CD4-positive, CD25-positive, alpha-beta regulatory T cell (primary cell): ENCODE measurements at regions not wholly inside any gene's neighbourhood (a gene's known extent, or its start where the extent isn't known, plus 50 kb on each side); places are given as distances from the start of the nearest gene placed in this dataset.
"Not testable (repeated sequence)": the region's sequence is repeated elsewhere in the genome, so short reads cannot be mapped to it uniquely, and the experiment has no call there.

Experiments used
- ATAC-seq, 2 donors: fragments of 150-1000 bp; cut with Tn5 transposase; one replicate each; pipeline ENCODE4 v1.10.0; 2021; ENCODE audit warnings: low read depth in 2 of 2, moderate number of reproducible peaks in 2 of 2, moderate library complexity in 1 of 2
- DNase-seq, 3 donors: peaks; one replicate each; pipeline versions ENCODE4 v3.0.0 to v3.0.0-alpha.2; 2012 to 2022; ENCODE audit warnings: mixed read lengths in 1 of 3
- H3K27ac ChIP-seq: one replicate; pipeline ENCODE4 v1.7.0; 2013; ENCODE audit warnings: mild to moderate bottlenecking, low read length; ENCODE audit not compliant: insufficient read depth, poor library complexity, severe bottlenecking
- H3K27me3 ChIP-seq: one replicate; pipeline ENCODE4 v1.7.0; 2013; ENCODE audit warnings: low read length; ENCODE audit not compliant: control insufficient read depth, insufficient read depth
- H3K36me3 ChIP-seq: one replicate; pipeline ENCODE4 v1.7.0; 2013; ENCODE audit warnings: mild to moderate bottlenecking, low read length, moderate library complexity; ENCODE audit not compliant: control insufficient read depth, insufficient read depth
- H3K4me1 ChIP-seq: 2 replicates; pipeline ENCODE4 v1.7.0; 2013; ENCODE audit warnings: mild to moderate bottlenecking, low read length; ENCODE audit not compliant: insufficient read depth, control insufficient read depth, poor library complexity, severe bottlenecking
- H3K4me3 ChIP-seq: one replicate; pipeline ENCODE4 v1.7.0; 2013; ENCODE audit warnings: low read depth, mild to moderate bottlenecking, low read length, moderate library complexity
- H3K9me3 ChIP-seq, 2 experiments: 1 replicate in 1 of 2; 2 replicates in 1 of 2; pipeline ENCODE4 v1.7.0; 2013; ENCODE audit warnings: low read length in 2 of 2, mild to moderate bottlenecking in 1 of 2, moderate library complexity in 1 of 2; ENCODE audit not compliant: control insufficient read depth in 2 of 2
- H3K27ac Mint-ChIP-seq, 3 donors: one replicate each; pipeline ENCODE4 v1.8.0; 2020 to 2022; ENCODE audit warnings: mild to moderate bottlenecking in 3 of 3, mixed read lengths in 3 of 3, moderate library complexity in 2 of 3
- H3K27me3 Mint-ChIP-seq: one replicate; pipeline ENCODE4 v1.8.0; 2022; ENCODE audit warnings: mild to moderate bottlenecking, mixed read lengths
- H3K36me3 Mint-ChIP-seq: one replicate; pipeline ENCODE4 v1.8.0; 2020; ENCODE audit warnings: mixed read lengths
- H3K4me1 Mint-ChIP-seq, 4 donors: one replicate each; pipeline ENCODE4 v1.8.0; 2020 to 2022; ENCODE audit warnings: mixed read lengths in 4 of 4, mild to moderate bottlenecking in 1 of 4
- H3K4me3 Mint-ChIP-seq, 4 donors: one replicate each; pipeline ENCODE4 v1.8.0; 2020 to 2022; ENCODE audit warnings: mild to moderate bottlenecking in 4 of 4, mixed read lengths in 4 of 4, moderate library complexity in 3 of 4
- H3K9me3 Mint-ChIP-seq, 7 donors: one replicate each; pipeline ENCODE4 v1.8.0; 2020 to 2022; ENCODE audit warnings: mixed read lengths in 7 of 7, mild to moderate bottlenecking in 3 of 7, moderate library complexity in 2 of 7

GRCh38 chr21:7799697-7800096, 2721.7 kb upstream of the TPTE start:
- not testable (repeated sequence) for H3K4me1 ChIP-seq, ATAC-seq, H3K27ac Mint-ChIP-seq

GRCh38 chr21:7813475-7813874, 2707.9 kb upstream of the TPTE start:
- H3K36me3 Mint-ChIP-seq, H3K4me3 ChIP-seq, DNase-seq, H3K27me3 Mint-ChIP-seq, H3K9me3 Mint-ChIP-seq, H3K27me3 ChIP-seq, H3K4me1 Mint-ChIP-seq, H3K27ac ChIP-seq, H3K4me1 ChIP-seq, ATAC-seq, H3K36me3 ChIP-seq, H3K4me3 Mint-ChIP-seq, H3K27ac Mint-ChIP-seq, H3K9me3 ChIP-seq: not testable (repeated sequence)

More at GRCh38 chr21:7799697-7800096, 2721.7 kb upstream of the TPTE start:
- H3K9me3 Mint-ChIP-seq, H3K27me3 Mint-ChIP-seq, H3K36me3 ChIP-seq, H3K27ac ChIP-seq, H3K36me3 Mint-ChIP-seq, DNase-seq, H3K9me3 ChIP-seq, H3K4me3 ChIP-seq, H3K27me3 ChIP-seq, H3K4me3 Mint-ChIP-seq, H3K4me1 Mint-ChIP-seq: not testable (repeated sequence)

- H3K9me3 ChIP-seq, H3K27ac Mint-ChIP-seq, ATAC-seq, H3K36me3 ChIP-seq, H3K27me3 ChIP-seq, H3K4me1 ChIP-seq, H3K4me3 Mint-ChIP-seq, H3K27ac ChIP-seq, H3K36me3 Mint-ChIP-seq, H3K27me3 Mint-ChIP-seq, H3K4me3 ChIP-seq, H3K9me3 Mint-ChIP-seq, H3K4me1 Mint-ChIP-seq, DNase-seq: not testable (repeated sequence)
Measured at GRCh38 chr21:7817013-7817412, 2704.4 kb upstream of the TPTE start.

GRCh38 chr21:7819301-7819700, 2702.1 kb upstream of the TPTE start:
- H3K27ac ChIP-seq, H3K27ac Mint-ChIP-seq, H3K27me3 Mint-ChIP-seq, H3K9me3 Mint-ChIP-seq, H3K4me1 ChIP-seq, ATAC-seq, H3K9me3 ChIP-seq, H3K4me1 Mint-ChIP-seq, H3K36me3 ChIP-seq, H3K4me3 ChIP-seq, H3K27me3 ChIP-seq, H3K36me3 Mint-ChIP-seq, DNase-seq, H3K4me3 Mint-ChIP-seq: not testable (repeated sequence)

- H3K36me3 Mint-ChIP-seq, ATAC-seq, H3K36me3 ChIP-seq, H3K27ac Mint-ChIP-seq, H3K4me3 Mint-ChIP-seq, H3K9me3 Mint-ChIP-seq, H3K9me3 ChIP-seq, H3K4me3 ChIP-seq, H3K4me1 Mint-ChIP-seq, H3K27me3 Mint-ChIP-seq, H3K27me3 ChIP-seq, DNase-seq, H3K4me1 ChIP-seq, H3K27ac ChIP-seq: not testable (repeated sequence)
Measured at GRCh38 chr21:7825627-7826026, 2695.8 kb upstream of the TPTE start.

GRCh38 chr21:7826174-7826573, 2695.2 kb upstream of the TPTE start:
- not testable (repeated sequence) for H3K9me3 Mint-ChIP-seq, H3K4me3 Mint-ChIP-seq, H3K36me3 Mint-ChIP-seq, H3K27ac Mint-ChIP-seq, H3K27me3 Mint-ChIP-seq, H3K4me1 ChIP-seq, ATAC-seq, H3K27ac ChIP-seq, H3K4me3 ChIP-seq, H3K36me3 ChIP-seq, H3K27me3 ChIP-seq, DNase-seq, H3K9me3 ChIP-seq, H3K4me1 Mint-ChIP-seq

DNA sequence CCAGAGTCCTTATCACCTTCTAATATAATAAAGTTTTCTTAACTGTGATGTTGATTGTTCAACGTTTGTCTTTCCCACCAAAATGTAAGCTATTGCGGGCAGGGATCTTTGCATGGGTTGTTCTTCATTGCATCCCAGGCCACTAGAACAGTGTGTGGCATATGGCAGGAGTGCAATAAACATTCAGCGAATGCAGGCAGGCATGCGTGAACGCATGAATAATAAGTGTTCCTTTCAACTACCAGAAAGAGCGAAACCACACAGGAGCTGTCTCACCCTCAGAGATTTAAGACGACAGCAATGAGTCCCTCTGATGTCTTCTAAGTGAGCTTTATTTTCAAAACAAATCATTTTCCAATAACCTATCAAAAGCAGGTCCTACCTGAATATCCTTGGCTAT, 2693.1 kb upstream of the TPTE start:
- H3K27me3 ChIP-seq, H3K36me3 ChIP-seq, H3K27ac Mint-ChIP-seq, H3K36me3 Mint-ChIP-seq, H3K9me3 ChIP-seq, H3K27me3 Mint-ChIP-seq, H3K9me3 Mint-ChIP-seq, H3K4me1 ChIP-seq, H3K4me3 Mint-ChIP-seq, H3K4me1 Mint-ChIP-seq, H3K27ac ChIP-seq, ATAC-seq, DNase-seq, H3K4me3 ChIP-seq: not testable (repeated sequence)

DNA sequence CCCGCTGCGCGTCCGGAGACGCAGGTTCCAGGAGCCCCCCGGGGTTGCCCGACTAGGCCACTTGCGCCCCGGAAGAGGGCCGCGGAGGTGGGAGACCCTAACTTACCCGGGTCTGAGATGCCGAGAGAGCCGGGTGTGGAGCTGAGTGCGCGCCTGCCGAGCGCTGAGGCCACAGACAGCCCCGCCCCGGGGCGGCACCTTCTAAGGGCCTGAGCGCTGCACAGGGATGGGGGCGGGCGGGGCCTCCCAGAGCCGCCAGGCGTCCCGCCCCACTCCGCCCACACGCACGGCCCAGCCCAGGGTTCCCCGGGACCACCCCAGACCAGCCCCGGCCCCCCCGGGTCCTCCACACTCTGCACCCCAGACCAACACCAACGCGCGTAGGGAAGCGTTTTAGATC, 2692.0 kb upstream of the TPTE start:
- ATAC-seq, H3K27me3 ChIP-seq: not testable (repeated sequence)

More for the DNA sequence above, 2692.0 kb upstream of the TPTE start:
- H3K9me3 Mint-ChIP-seq, H3K4me1 Mint-ChIP-seq, H3K27ac ChIP-seq, H3K36me3 ChIP-seq, H3K36me3 Mint-ChIP-seq, DNase-seq, H3K9me3 ChIP-seq, H3K4me1 ChIP-seq, H3K27ac Mint-ChIP-seq, H3K4me3 ChIP-seq, H3K4me3 Mint-ChIP-seq, H3K27me3 Mint-ChIP-seq: not testable (repeated sequence)
